CD14-positive monocyte (primary cell): ENCODE measurements at regions not wholly inside any gene's neighbourhood (a gene's known extent, or its start where the extent isn't known, plus 50 kb on each side); places are given as distances from the start of the nearest gene placed in this dataset.

Experiments
- DNase-seq, 3 donors: peaks; one replicate each; pipeline ENCODE4 v3.0.0-alpha.2; 2011 to 2022
- H2AFZ ChIP-seq: 2 replicates; pipeline ENCODE4 v1.6.0; 2012; ENCODE audit warnings: mild to moderate bottlenecking, low read depth, low read length, inconsistent platforms; ENCODE audit not compliant: insufficient read depth, poor library complexity, severe bottlenecking
- H3K27ac ChIP-seq, 2 donors: 1 replicate in 1 of 2; 2 replicates in 1 of 2; pipeline ENCODE4 v1.5.1; 2012 to 2013; ENCODE audit warnings: low read length in 2 of 2, control low read depth in 1 of 2, inconsistent platforms in 1 of 2, low read depth in 1 of 2, mild to moderate bottlenecking in 1 of 2
- H3K27me3 ChIP-seq, 2 donors: one replicate each; pipeline versions ENCODE4 v1.6.0 to v1.6.1; 2011 to 2013; ENCODE audit warnings: low read length in 2 of 2; ENCODE audit not compliant: control insufficient read depth in 2 of 2, insufficient read depth in 2 of 2
- H3K36me3 ChIP-seq, 2 donors: replicated peaks in 1 of 2; 1 replicate in 1 of 2; 2 replicates in 1 of 2; pipeline versions ENCODE4 v1.5.1 to v1.6.1; 2012 to 2013; ENCODE audit warnings: low read length in 2 of 2, control low read depth in 1 of 2, inconsistent platforms in 1 of 2, mild to moderate bottlenecking in 1 of 2; ENCODE audit not compliant: insufficient read depth in 2 of 2, control insufficient read depth in 1 of 2
- H3K4me1 ChIP-seq, 2 donors: 1 replicate in 1 of 2; 2 replicates in 1 of 2; pipeline versions ENCODE4 v1.5.1 to v1.6.1; 2012 to 2013; ENCODE audit warnings: low read length in 2 of 2, control low read depth in 1 of 2, inconsistent platforms in 1 of 2, mild to moderate bottlenecking in 1 of 2, moderate library complexity in 1 of 2; ENCODE audit not compliant: insufficient read depth in 2 of 2, control insufficient read depth in 1 of 2
- H3K4me2 ChIP-seq: replicated peaks from 2 replicates; pipeline ENCODE3; 2012; ENCODE audit warnings: low read length, moderate library complexity, mild to moderate bottlenecking; ENCODE audit not compliant: poor library complexity, severe bottlenecking; ENCODE audit errors: extremely low read depth
- H3K4me3 ChIP-seq, 3 experiments: fragments of 200-600 bp in 1 of 3; sonication (generic) in 1 of 3; replicated peaks in 1 of 3; 1 replicate in 2 of 3; 2 replicates in 1 of 3; pipeline ENCODE4 v1.5.1; 2011 to 2013; ENCODE audit warnings: low read length in 3 of 3, mild to moderate bottlenecking in 3 of 3, control low read depth in 2 of 3, low read depth in 2 of 3, inconsistent platforms in 1 of 3, moderate library complexity in 1 of 3
- H3K79me2 ChIP-seq: 2 replicates; pipeline ENCODE4 v1.6.0; 2012; ENCODE audit warnings: mild to moderate bottlenecking, control low read depth, inconsistent platforms, low read length, moderate library complexity; ENCODE audit not compliant: insufficient read depth
- H3K9ac ChIP-seq: 2 replicates; pipeline ENCODE4 v1.6.0; 2017; ENCODE audit warnings: low read length, mild to moderate bottlenecking; ENCODE audit not compliant: insufficient read depth, poor library complexity, severe bottlenecking
- H3K9me3 ChIP-seq, 2 donors: replicated peaks in 1 of 2; 1 replicate in 1 of 2; 2 replicates in 1 of 2; pipeline versions ENCODE4 v1.5.1 to v1.6.1; 2012 to 2013; ENCODE audit warnings: low read length in 2 of 2, control low read depth in 1 of 2; ENCODE audit not compliant: control insufficient read depth in 1 of 2, insufficient read depth in 1 of 2
- H4K20me1 ChIP-seq: 2 replicates; pipeline ENCODE4 v1.6.0; 2012; ENCODE audit warnings: mild to moderate bottlenecking, low read length, control low read depth, moderate library complexity; ENCODE audit not compliant: insufficient read depth
- H3K27ac Mint-ChIP-seq, 7 donors: one replicate each; pipeline ENCODE4 v1.8.0; 2020; ENCODE audit warnings: mild to moderate bottlenecking in 7 of 7, mixed read lengths in 7 of 7, moderate library complexity in 6 of 7, inconsistent platforms in 2 of 7
- H3K27me3 Mint-ChIP-seq, 3 donors: one replicate each; pipeline ENCODE4 v1.8.0; 2021 to 2022; ENCODE audit warnings: low read depth in 3 of 3, mild to moderate bottlenecking in 3 of 3, mixed read lengths in 3 of 3, moderate library complexity in 3 of 3, inconsistent platforms in 1 of 3
- H3K36me3 Mint-ChIP-seq, 2 donors: one replicate each; pipeline ENCODE4 v1.8.0; 2020; ENCODE audit warnings: mixed read lengths in 2 of 2, inconsistent platforms in 1 of 2, mild to moderate bottlenecking in 1 of 2
- H3K4me1 Mint-ChIP-seq: one replicate; pipeline ENCODE4 v1.8.0; 2020; ENCODE audit warnings: mild to moderate bottlenecking, mixed read lengths
- H3K4me3 Mint-ChIP-seq, 2 donors: one replicate each; pipeline ENCODE4 v1.8.0; 2020; ENCODE audit warnings: mild to moderate bottlenecking in 2 of 2, mixed read lengths in 2 of 2, moderate library complexity in 1 of 2
- H3K9me3 Mint-ChIP-seq, 7 donors: one replicate each; pipeline ENCODE4 v1.8.0; 2020 to 2022; ENCODE audit warnings: mixed read lengths in 7 of 7, mild to moderate bottlenecking in 6 of 7, moderate library complexity in 6 of 7, inconsistent platforms in 2 of 7
- WGBS: methylation state at CpG from one replicate; pipeline ENCODE4 v1.1.5; 2013; ENCODE audit warnings: missing lambda C conversion rate; ENCODE audit not compliant: insufficient coverage; 5-methylcytosine and 5-hydroxymethylcytosine counted together
- intact Hi-C, 2 donors: fragments of 100-400 bp; cut with micrococcal nuclease; formaldehyde crosslinking; loops; one replicate each; pipeline versions ENCODE4 v1.15.0 to v1.15.1; 2023
- TF ChIP-seq, protein P1 (sequence below): fragments of 200-600 bp; IDR thresholded peaks from one replicate; pipeline ENCODE4 v1.8.0; 2022; ENCODE audit warnings: antibody characterized with exemption, mild to moderate bottlenecking

DNA sequence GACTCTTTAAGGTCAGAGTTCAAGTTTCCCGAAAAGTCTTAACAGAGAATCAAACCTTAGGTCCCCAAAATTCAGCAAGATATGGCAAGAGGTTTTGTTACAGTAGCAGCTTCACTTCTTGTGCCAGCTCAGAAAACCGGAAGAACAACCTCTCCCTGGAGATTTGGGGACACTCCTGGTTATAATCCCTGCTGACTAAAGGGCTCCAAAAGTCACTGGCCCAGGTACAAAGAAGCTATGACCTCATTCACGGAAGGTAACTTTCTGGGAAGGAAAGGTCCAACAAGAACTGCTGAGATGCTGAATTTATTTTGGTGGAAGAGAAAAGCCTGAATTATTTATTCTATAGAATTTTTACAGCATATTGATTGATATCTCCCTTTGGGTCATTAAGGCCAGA is 55.6 kb upstream of the DIO2 start:
- intact Hi-C loops = no loop called here
- Histone ChIP-seq H3K27ac (no peak overlapping the region), H2AFZ (no peak overlapping the region), H3K36me3 (no peaks in the 10 kb centered on the region), H3K9me3 (peaks cover 0 to 4% of the 10 kb centered on the region in 2 donors), H3K4me2 (no peak overlapping the region), H3K4me3 (no peak overlapping the region), H4K20me1 (no peaks in the 10 kb centered on the region), H3K9ac (no peak overlapping the region), H3K79me2 (no peaks in the 10 kb centered on the region), H3K27me3 (no peaks in the 10 kb centered on the region), H3K4me1 (no peaks in the 10 kb centered on the region)
- Mint-ChIP-seq H3K4me3 (no peak overlapping the region), H3K36me3 (no peaks in the 10 kb centered on the region), H3K9me3 (peaks cover 0 to 6% (median 3%) of the 10 kb centered on the region in 7 donors), H3K27me3 (no peaks in the 10 kb centered on the region), H3K27ac (no peak overlapping the region), H3K4me1 (no peaks in the 10 kb centered on the region)
- TF ChIP-seq, protein P1, sequence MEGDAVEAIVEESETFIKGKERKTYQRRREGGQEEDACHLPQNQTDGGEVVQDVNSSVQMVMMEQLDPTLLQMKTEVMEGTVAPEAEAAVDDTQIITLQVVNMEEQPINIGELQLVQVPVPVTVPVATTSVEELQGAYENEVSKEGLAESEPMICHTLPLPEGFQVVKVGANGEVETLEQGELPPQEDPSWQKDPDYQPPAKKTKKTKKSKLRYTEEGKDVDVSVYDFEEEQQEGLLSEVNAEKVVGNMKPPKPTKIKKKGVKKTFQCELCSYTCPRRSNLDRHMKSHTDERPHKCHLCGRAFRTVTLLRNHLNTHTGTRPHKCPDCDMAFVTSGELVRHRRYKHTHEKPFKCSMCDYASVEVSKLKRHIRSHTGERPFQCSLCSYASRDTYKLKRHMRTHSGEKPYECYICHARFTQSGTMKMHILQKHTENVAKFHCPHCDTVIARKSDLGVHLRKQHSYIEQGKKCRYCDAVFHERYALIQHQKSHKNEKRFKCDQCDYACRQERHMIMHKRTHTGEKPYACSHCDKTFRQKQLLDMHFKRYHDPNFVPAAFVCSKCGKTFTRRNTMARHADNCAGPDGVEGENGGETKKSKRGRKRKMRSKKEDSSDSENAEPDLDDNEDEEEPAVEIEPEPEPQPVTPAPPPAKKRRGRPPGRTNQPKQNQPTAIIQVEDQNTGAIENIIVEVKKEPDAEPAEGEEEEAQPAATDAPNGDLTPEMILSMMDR = no peak
- no peak for DNase-seq
- 100% methylated on average over 1 of the region's 3 CpGs for WGBS

DNA sequence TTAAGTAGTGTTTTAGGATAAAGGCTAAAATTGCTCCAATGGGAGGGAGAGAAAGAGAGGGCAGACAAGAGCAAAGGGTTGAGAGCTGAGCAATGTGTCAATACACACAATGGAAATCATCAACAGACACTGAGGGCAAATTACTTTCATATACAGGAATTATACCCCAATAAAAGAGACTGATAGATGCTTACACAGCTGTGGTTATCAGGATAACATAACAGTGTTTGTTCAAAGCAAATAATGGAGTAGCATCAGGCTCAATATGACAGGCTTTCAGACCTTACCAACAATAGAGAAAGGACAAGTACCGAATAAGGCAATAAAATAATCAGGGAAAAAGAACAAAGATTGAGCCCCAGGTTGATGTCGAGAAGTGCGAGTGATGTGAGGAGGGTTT is 53.4 kb upstream of the DIO2 start:
- Histone ChIP-seq H2AFZ (no peak overlapping the region), H3K9ac (no peak overlapping the region), H3K4me1 (no peaks in the 10 kb centered on the region), H4K20me1 (no peaks in the 10 kb centered on the region), H3K4me3 (no peak overlapping the region), H3K27me3 (no peaks in the 10 kb centered on the region), H3K27ac (no peak overlapping the region), H3K36me3 (no peaks in the 10 kb centered on the region), H3K9me3 (peaks cover 0 to 4% of the 10 kb centered on the region in 2 donors), H3K79me2 (no peaks in the 10 kb centered on the region), H3K4me2 (no peak overlapping the region)
- H3K9me3 Mint-ChIP-seq = peaks cover 0 to 7% (median 3%) of the 10 kb centered on the region in 7 donors
- no peaks in the 10 kb centered on the region for H3K36me3 Mint-ChIP-seq
- no peaks in the 10 kb centered on the region for H3K27me3 Mint-ChIP-seq
- no CpG with 5 or more reads among the region's 3 CpGs for WGBS
- intact Hi-C loops = no loop called here
- TF ChIP-seq, protein P1 = no peak
- no peaks in the 10 kb centered on the region for H3K4me1 Mint-ChIP-seq
- DNase-seq = no peak
- no peak overlapping the region for H3K4me3 Mint-ChIP-seq
- no peak overlapping the region for H3K27ac Mint-ChIP-seq
